ENCODE measurements at regions not wholly inside any gene's neighbourhood (a gene's known extent, or its start where the extent isn't known, plus 50 kb on each side); places are given as distances from the start of the nearest gene placed in this dataset.

GRCh38 chr2:204026294-204026693 is 89.7 kb downstream of the ICOS start:
- BruUV-seq (replicated peaks): no TSS peak

More at GRCh38 chr2:204026294-204026693, 89.7 kb downstream of the ICOS start:
- no peak overlapping the region for H3K4me2 ChIP-seq (ENCODE audit: low read length)
- H3K27me3 ChIP-seq (ENCODE audit: insufficient read depth, low read length): no peaks in the 10 kb centered on the region
- no peaks in the 10 kb centered on the region for H3K4me1 ChIP-seq (ENCODE audit: control insufficient read depth in 1 of 2, insufficient read depth in 2 of 2, low read length in 2 of 2)
- TF ChIP-seq CTCF (IDR thresholded peaks at IDR 0.05 in 2 of 3, conservative IDR thresholded peaks at IDR 0.05 in 1 of 3; ENCODE audit: borderline replicate concordance in 1 of 3, insufficient read depth in 1 of 3, low read depth in 2 of 3, low read length in 2 of 3) (peak in 2 of 3 experiments; percentile 59 to 64; a peak in 4 of 6 replicates), CBX3 (IDR thresholded peaks at IDR 0.05; ENCODE audit: low read depth) (peak; percentile 32; the same call in 1 of the 2 replicates), SP1 (IDR thresholded peaks at IDR 0.05; ENCODE audit: low read depth) (no peak), SIN3A (IDR thresholded peaks at IDR 0.05; ENCODE audit: low read depth) (no peak), MAX (IDR thresholded peaks at IDR 0.05) (peak; percentile 29; the same call in 1 of the 2 replicates)
- H3K4me3 ChIP-seq (replicated peaks in 1 of 2; ENCODE audit: low read depth in 1 of 2, low read length in 2 of 2): no peak overlapping the region
- intact Hi-C loops (cut with micrococcal nuclease): no loop called here
- H2AFZ ChIP-seq (ENCODE audit: low read depth, low read length, poor library complexity, severe bottlenecking): no peak overlapping the region
- H3K9me3 ChIP-seq (ENCODE audit: control insufficient read depth in 1 of 2, insufficient read depth in 1 of 2, low read depth in 1 of 2, low read length in 2 of 2): no peaks in the 10 kb centered on the region
- H3K79me2 ChIP-seq (ENCODE audit: insufficient read depth, low read length): no peaks in the 10 kb centered on the region
- DNase-seq (ENCODE audit: low read depth, low spot score): no peak
- H3K9me2 ChIP-seq (ENCODE audit: insufficient read depth): no peaks in the 10 kb centered on the region
- H4K20me1 ChIP-seq (ENCODE audit: insufficient read depth): no peaks in the 10 kb centered on the region
- no peaks in the 10 kb centered on the region for H3K36me3 ChIP-seq (ENCODE audit: control insufficient read depth in 1 of 2, insufficient read depth in 2 of 2, low read length in 2 of 2)
- H3K9ac ChIP-seq (ENCODE audit: low read length): no peak overlapping the region
- CTCF ChIA-PET: no interaction called here
- 0 out of 2 replicates have a peak, but pooled peaks have one; percentile 53 for ATAC-seq
- RAD21 ChIA-PET (ENCODE audit: low non-redundant PET in 1 of 2, low total read pairs in 2 of 2, uncharacterized antibody in 2 of 2, unreplicated experiment in 2 of 2): no interaction called here
- POLR2A ChIA-PET: no interaction called here
- no peak overlapping the region for H3K27ac ChIP-seq (ENCODE audit: low read depth, low read length)
